OCI-LY1 (cell line): ENCODE measurements at regions not wholly inside any gene's neighbourhood (a gene's known extent, or its start where the extent isn't known, plus 50 kb on each side); places are given as distances from the start of the nearest gene placed in this dataset.

Experiments
- CTCF ChIP-seq: fragments of 200-600 bp; sonication (generic), shearing (Covaris generic); IDR thresholded peaks from 2 replicates; pipeline ENCODE4 v1.5.1; 2017; ENCODE audit warnings: mild to moderate bottlenecking, antibody characterized with exemption, low read length, moderate library complexity, mixed read lengths
- EZH2 ChIP-seq: fragments of 200-600 bp; sonication (generic), shearing (Covaris generic); IDR thresholded peaks from 2 replicates; pipeline ENCODE4 v1.8.0; 2017; ENCODE audit warnings: borderline replicate concordance, mixed run types, mild to moderate bottlenecking, antibody characterized with exemption, low read length, moderate library complexity, mixed read lengths

DNA sequence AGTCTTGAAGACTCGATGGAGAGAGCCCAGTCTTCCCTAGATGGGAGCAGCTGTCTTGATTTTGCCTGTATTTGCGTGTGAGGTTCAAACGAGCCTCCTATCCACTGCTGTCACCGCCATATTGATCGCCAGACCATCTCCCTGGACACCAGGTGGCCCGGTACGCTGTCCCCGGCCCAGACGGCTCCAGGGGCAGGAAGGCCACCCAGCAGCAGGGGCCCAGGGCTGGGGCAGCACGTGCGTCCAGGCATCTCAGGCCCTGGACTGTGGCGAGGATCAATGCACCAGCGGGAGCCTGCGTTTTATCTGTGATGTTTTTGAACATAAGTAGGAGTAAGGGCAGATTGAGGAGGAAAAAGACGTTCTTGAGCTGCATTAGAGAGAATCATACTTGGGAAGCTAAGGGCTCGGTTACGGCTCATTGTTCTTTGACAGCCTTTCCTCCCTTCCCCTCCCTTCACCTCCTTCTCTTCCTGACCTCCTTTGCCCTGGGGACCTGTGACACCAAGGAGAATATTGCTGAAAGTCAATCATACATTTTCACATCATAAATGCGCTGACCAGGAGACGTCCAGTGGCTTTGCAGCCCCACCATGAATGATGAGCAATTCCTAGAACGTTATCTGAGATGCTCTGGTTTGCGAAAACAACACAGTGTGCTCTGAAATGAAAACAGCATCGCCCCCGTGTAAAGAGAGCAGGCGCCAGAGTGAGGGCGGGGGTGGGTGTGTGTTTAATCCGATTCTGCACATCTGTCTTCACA lies 711.2 kb upstream of the SALL3 start:
- TF ChIP-seq CTCF, result no peak
- no peak for TF ChIP-seq EZH2
